HG02763 (cell line): ENCODE measurements at regions not wholly inside any gene's neighbourhood (a gene's known extent, or its start where the extent isn't known, plus 50 kb on each side); places are given as distances from the start of the nearest gene placed in this dataset.

ENCODE experiments used
- ATAC-seq: cut with Tn5 transposase; IDR thresholded peaks from one replicate; pipeline ENCODE4 v1.9.1; 2021; ENCODE audit warnings: mild to moderate bottlenecking, moderate library complexity; ENCODE audit not compliant: unreplicated experiment

GRCh38 chr1:208413006-208413405, 168.8 kb upstream of the PLXNA2 start:
- ATAC-seq = no peak

DNA sequence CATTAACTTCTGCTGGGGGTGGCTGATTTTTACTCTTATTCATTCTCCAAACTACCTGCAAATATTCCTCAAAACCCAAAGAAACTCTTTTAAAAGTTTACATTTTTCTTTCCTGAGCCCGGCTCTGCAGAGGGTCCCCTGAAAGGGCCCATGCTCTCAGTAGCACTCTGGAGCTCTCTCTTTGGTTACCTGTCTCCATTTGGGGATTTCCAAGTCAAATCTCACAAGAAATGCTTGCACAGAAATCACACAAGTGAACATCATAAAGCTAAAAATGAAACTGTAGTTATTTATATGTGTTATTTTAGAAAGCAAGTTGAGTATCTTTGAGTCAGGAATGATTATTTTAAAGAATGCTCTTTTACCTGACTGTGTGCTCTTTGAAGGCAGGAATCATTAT, 174.5 kb upstream of the PLXNA2 start:
- no peak for ATAC-seq

GRCh38 chr1:208419746-208420420, 175.7 kb upstream of the PLXNA2 start:
- no peak for ATAC-seq

DNA sequence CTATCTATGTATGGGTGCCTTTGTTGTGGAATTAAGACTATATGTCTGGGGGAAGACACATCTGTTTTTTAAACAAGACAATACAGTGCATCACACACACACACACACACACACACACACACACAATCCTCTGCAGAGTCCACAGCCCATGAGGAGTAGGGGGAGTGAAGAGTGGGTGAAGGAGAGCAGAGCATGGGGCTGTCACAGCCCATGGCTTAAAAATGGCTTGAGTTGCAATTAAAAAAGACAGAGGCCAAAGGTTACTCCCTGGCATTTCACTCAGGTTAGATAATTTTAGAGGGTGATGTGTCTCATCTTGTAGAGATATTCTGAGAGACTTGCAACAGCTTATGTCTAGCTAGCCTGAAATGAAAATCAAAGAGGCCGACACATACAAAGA, 176.5 kb upstream of the PLXNA2 start:
- no peak for ATAC-seq

DNA sequence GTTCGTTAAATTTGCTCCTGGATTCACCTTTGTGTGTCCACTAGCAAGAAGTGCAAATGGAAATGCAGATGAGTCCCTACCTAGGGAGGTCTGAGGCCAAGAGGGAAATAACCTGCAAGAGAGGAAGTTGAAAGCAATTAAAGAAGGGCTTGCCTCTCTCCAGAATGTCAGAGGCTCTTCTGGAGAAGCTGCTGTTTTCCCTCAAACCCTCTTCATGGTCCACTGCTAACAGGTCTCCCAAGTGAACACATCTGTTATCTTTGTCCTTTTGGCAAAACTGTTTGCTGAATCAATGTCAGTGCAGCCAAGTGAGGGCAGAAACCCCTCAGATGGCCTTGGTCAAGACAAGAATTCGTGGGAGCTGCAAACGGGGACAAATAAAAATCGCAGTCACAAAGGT, 177.3 kb upstream of the PLXNA2 start:
- ATAC-seq = no peak

DNA sequence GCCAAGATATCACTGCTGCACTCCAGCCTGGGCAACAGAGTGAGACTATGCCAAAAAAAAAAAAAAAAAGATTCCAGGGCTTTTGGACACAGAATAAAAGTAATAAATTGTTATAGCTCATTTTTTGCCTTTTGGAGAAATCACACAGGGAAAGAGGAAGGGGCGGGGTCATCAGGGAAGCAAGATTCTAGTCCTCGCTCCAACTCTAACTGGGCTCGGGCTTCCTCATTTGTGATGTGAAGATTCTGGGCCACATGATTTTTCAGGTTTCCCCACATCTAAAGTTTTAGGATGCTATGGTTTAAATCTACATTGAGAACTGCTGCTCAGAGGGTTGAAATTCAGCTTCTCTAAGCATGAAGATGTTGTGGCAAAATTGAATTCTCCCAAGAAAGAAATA, 179.3 kb upstream of the PLXNA2 start:
- no peak for ATAC-seq

DNA sequence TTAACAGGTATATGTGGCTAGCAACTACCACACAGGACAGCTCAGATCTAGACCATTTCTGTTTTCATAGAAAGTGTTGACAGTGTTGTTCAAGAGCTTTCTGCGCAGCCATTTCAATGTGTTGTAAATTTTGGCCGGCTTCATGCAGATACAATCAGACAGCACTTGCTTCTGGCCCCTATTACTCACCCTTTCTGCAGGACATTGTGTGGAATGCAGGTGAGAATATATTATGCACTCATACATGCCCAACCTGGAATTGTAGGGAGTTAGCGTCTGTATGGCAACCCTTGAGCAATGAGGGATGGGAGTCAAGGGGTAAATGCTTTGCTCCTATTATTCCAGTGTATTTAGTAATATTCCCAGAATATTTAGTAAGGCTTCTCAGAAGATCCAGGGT, 180.9 kb upstream of the PLXNA2 start:
- ATAC-seq = no peak

GRCh38 chr1:208430220-208430619, 186.0 kb upstream of the PLXNA2 start:
- no peak for ATAC-seq

DNA sequence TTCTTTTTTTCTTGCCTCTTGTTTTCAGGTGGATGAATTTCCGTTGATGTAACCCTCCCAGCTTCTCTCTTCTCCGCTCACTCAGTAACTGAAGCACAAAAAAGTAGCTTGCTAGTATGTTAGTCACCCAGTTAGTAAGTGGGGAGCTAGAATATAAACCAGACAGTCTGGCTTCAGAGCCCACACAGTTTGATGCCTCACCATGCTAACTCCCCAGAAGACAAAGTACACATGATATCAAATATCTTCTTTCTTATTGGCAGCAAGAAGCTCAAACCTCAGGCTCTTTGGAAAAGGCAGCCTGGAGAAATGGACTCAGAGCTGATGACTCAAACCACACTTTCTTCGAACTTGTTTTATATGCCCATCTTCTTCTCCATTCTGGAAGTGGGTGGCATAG, 187.5 kb upstream of the PLXNA2 start:
- no peak for ATAC-seq

DNA sequence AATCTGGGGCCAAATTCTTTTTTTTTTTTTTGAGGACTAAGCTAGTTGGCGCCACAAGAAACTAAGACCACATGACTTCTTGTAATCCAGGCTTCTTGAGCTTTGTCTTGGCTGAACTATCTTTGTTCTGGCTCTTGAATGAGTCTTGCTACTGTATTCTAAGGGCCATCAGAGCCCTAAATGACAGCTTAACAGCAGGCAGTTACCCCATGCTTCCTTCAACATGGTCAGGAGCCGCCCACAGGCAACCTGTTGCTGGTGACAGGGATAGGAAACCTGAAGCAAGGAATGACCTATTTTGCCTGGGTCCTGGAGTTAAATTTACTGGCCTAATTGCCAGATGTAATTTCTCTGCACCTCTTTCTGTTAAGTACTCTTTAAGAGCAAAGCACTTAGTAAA, 188.2 kb upstream of the PLXNA2 start:
- no peak for ATAC-seq

- no peak for ATAC-seq
Measured at GRCh38 chr1:208433086-208433485, 188.9 kb upstream of the PLXNA2 start.

- ATAC-seq = no peak
Measured at GRCh38 chr1:208433971-208434370, 189.8 kb upstream of the PLXNA2 start.

- no peak for ATAC-seq
Measured at GRCh38 chr1:208437401-208437800, 193.2 kb upstream of the PLXNA2 start.

GRCh38 chr1:208438112-208438699, 194.0 kb upstream of the PLXNA2 start:
- ATAC-seq = no peak

DNA sequence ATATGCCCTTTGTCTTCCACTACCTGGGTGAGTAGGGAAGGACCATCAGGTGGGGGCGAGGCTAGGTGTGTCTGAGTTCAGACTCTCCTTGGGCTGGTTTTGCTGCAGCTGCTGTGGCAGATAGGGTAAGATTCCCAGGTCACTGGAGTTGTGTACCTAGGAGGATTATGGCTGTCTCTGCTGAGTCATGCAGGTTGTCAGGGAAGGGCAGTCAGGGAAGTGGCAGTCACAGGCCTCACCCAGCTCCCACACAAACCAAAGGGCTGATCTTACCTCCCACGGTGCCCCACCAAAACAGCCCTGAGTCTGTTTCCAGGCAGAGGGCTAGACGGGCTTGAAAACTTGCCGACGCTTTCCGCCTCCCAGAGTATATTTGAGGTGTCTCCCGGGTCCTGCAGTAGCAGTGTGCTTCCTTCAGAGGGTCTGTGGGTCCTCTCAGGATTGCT, 201.6 kb upstream of the PLXNA2 start:
- ATAC-seq = no peak

DNA sequence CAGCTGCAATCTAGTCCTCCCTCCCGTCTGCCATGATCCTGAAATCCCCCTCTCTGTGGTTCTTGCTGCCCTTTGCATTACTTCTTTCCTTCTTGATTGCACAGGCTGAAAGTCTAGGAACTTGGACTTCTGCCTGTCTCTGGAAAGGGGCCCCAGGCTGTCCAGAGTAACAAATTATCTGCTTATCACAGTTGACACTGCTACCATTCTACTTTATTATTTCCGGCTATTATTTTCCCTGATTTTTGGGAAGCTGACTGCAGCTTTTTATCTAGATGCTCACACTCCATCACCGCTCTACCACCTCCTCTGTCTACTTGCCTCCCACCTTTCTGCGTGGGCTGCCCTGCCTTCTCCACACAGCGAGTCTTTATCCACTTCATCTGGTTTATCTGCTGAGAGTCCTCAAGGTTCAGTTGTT, 202.1 kb upstream of the PLXNA2 start:
- no peak for ATAC-seq

DNA sequence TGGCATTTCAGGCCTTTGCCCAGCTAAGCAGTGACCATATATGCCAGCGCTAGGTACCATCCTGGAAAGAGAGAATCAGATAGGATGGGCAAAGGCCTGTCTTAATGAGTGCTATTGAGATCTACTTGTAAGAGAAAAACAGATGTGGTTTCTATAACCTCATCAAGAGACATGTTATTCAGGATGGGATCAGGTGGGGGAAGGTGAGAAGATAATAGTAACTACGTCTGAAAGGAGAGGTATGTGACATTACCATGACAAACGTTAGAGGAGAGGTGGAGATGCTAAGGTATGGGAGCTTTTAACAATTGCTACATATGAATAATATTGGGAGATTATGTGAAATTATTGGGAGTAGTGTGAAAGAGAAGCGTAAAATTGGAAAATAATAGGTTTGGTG, 204.2 kb upstream of the PLXNA2 start:
- ATAC-seq = no peak

GRCh38 chr1:208449951-208450350, 205.8 kb upstream of the PLXNA2 start:
- ATAC-seq = no peak

DNA sequence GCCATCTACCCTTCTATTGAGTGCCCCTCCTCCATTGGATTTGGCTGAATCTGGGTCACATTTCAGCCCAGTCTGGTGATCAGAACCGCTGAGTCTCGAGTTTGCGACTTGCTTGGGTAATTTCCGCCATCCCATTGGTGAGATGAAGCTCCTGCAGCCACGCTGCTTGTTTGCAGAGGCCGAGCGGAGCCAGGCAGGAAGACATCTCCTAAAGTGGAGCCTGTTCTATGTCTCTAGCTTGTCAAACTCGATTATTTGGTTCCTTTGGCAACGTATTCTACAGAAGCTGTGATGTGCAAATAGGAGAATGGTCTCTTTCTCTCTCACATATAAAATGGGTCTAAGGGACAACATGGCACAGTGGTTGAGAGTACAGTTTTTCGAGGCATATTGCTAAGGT, 206.8 kb upstream of the PLXNA2 start:
- no peak for ATAC-seq

DNA sequence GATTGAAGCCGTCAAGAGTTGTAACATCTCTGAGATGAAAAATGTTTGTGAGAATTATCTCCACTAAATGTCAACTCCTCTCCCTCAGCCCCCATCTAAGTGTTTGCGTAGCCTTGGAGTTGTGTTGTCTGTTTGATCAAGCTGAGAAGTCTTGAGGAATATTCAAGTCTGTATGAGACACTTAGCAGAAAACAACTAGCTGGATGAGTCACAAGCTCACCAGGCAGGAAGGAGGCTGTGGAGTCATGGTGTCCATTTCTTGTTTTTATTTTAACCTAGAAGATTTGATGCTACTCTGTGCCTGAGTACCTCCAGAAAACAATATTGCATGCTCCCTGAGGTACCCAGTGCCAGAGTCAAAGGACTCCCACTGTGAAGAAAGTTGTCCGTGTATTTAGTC, 211.6 kb upstream of the PLXNA2 start:
- no peak for ATAC-seq

DNA sequence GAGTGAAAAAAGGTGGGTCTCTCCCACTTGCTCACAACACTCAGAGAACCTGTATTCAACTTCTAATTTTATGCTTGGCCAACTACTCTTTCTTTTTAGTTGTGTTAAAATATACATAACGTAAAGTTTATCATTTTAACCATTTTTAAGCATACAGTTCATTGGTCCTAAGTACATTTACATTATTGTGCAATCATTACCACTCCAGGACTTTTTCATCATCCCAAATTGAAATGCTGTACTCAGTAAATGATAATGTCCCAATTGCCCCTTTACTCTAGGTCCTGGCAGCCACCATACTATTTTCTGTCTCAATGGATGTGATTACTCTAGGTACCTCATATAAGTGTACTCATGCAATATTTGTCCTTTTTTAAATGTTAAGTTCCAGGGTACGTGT, 212.3 kb upstream of the PLXNA2 start:
- no peak for ATAC-seq

DNA sequence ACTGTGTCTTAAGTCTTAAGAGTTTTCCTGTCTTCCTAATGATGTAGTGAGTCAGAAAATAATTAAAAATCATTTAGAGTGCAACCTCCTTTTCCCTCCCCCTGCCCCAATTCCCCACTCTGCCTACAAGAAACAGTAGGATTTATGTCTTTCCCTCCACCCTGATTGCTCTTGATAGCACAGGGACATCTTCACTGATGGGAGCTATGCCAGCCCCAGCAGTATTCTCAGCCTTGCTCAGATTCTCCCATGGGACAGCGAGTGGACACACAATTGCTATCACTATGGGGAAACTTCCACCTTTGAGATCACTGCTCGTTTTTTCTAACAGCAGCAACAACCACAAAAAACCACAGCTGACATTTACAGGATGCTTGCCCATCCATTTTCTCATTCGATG, 216.6 kb upstream of the PLXNA2 start:
- no peak for ATAC-seq

GRCh38 chr1:208461680-208462079, 217.5 kb upstream of the PLXNA2 start:
- ATAC-seq = no peak
